WTC11 (cell line): ENCODE measurements at regions not wholly inside any gene's neighbourhood (a gene's known extent, or its start where the extent isn't known, plus 50 kb on each side); places are given as distances from the start of the nearest gene placed in this dataset.

ENCODE experiments used
- ATAC-seq: fragments of 200-7000 bp; cut with Tn5 transposase; 2 replicates; pipeline ENCODE4 v1.10.0; 2021; ENCODE audit warnings: mild to moderate bottlenecking, moderate library complexity
- CTCF ChIA-PET: fragments of 300-600 bp; sonication (Branson Sonifier 250); formaldehyde crosslinking; loops from one replicate; lab custom pipeline; 2021; ENCODE audit warnings: antibody characterized with exemption; lab: Charles Lee
- POLR2A ChIA-PET: fragments of 350-600 bp; sonication (Branson Sonifier 250); formaldehyde crosslinking; loops from one replicate; lab custom pipeline; 2021; ENCODE audit warnings: antibody characterized with exemption; lab: Charles Lee
- DNase-seq: peaks from one replicate; pipeline ENCODE4 v3.0.0; 2021; ENCODE audit warnings: low spot score
- H3K27ac Mint-ChIP-seq: 2 replicates; pipeline ENCODE4 v1.8.0; 2021; ENCODE audit warnings: mixed read lengths
- H3K27me3 Mint-ChIP-seq: 2 replicates; pipeline ENCODE4 v1.8.0; 2021; ENCODE audit warnings: low read depth, mild to moderate bottlenecking, moderate library complexity, mixed read lengths
- H3K36me3 Mint-ChIP-seq: 2 replicates; pipeline ENCODE4 v1.8.0; 2021; ENCODE audit warnings: mixed read lengths
- H3K4me1 Mint-ChIP-seq: 2 replicates; pipeline ENCODE4 v1.8.0; 2022; ENCODE audit warnings: mixed read lengths
- H3K4me3 Mint-ChIP-seq: 2 replicates; pipeline ENCODE4 v1.8.0; 2021; ENCODE audit warnings: mild to moderate bottlenecking, moderate library complexity, mixed read lengths
- H3K9me3 Mint-ChIP-seq: 2 replicates; pipeline ENCODE4 v1.8.0; 2021; ENCODE audit warnings: mixed read lengths
- AFF4 ChIP-seq: sonication (generic); formaldehyde crosslinking; IDR thresholded peaks from 2 replicates; pipeline ENCODE4 v1.8.1; 2023; ENCODE audit warnings: mild to moderate bottlenecking, missing genetic modification reagents, borderline replicate concordance
- AR ChIP-seq: fragments of 250-450 bp; sonication (Bioruptor Pico); IDR thresholded peaks from 2 replicates; pipeline ENCODE4 v1.9.0; 2021; ENCODE audit warnings: mild to moderate bottlenecking
- E2F4 ChIP-seq: sonication (generic); formaldehyde crosslinking; IDR thresholded peaks from 2 replicates; pipeline ENCODE4 v1.8.1; 2022; ENCODE audit warnings: low read depth, mild to moderate bottlenecking, moderate library complexity, missing genetic modification reagents, borderline replicate concordance
- ELF4 ChIP-seq: sonication (generic); formaldehyde crosslinking; IDR thresholded peaks from 2 replicates; pipeline ENCODE4 v1.8.1; 2022; ENCODE audit warnings: low read depth, mild to moderate bottlenecking, moderate library complexity, missing genetic modification reagents
- ESRRA ChIP-seq: sonication (generic); formaldehyde crosslinking; IDR thresholded peaks from 2 replicates; pipeline ENCODE4 v1.8.1; 2022; ENCODE audit warnings: mild to moderate bottlenecking, missing genetic modification reagents, borderline replicate concordance
- FOXP1 ChIP-seq: sonication (generic); formaldehyde crosslinking; IDR thresholded peaks from 2 replicates; pipeline ENCODE4 v1.8.0; 2022; ENCODE audit warnings: missing genetic modification reagents, mild to moderate bottlenecking, moderate library complexity, borderline replicate concordance
- GABPB1 ChIP-seq: sonication (generic); formaldehyde crosslinking; IDR thresholded peaks from 2 replicates; pipeline ENCODE4 v1.8.1; 2023; ENCODE audit warnings: mild to moderate bottlenecking, missing genetic modification reagents
- HMGA2 ChIP-seq: fragments of 250-450 bp; sonication (Bioruptor Pico); IDR thresholded peaks from 2 replicates; pipeline ENCODE4 v1.4.0; 2021; ENCODE audit warnings: mild to moderate bottlenecking, moderate library complexity
- HMGXB4 ChIP-seq: sonication (generic); formaldehyde crosslinking; IDR thresholded peaks from 2 replicates; pipeline ENCODE4 v1.8.1; 2023; ENCODE audit warnings: mild to moderate bottlenecking, moderate library complexity, missing genetic modification reagents
- IRF2 ChIP-seq: sonication (generic); formaldehyde crosslinking; IDR thresholded peaks from 2 replicates; pipeline ENCODE4 v1.8.0; 2022; ENCODE audit warnings: low read depth, missing genetic modification reagents, borderline replicate concordance
- JUN ChIP-seq: sonication (generic); formaldehyde crosslinking; IDR thresholded peaks from 2 replicates; pipeline ENCODE4 v1.8.0; 2023; ENCODE audit warnings: mild to moderate bottlenecking, missing genetic modification reagents
- NFE2L1 ChIP-seq: sonication (generic); formaldehyde crosslinking; IDR thresholded peaks from 2 replicates; pipeline ENCODE4 v1.8.1; 2023; ENCODE audit warnings: missing genetic modification reagents
- NR2C2 ChIP-seq: sonication (generic); formaldehyde crosslinking; IDR thresholded peaks from 2 replicates; pipeline ENCODE4 v1.8.0; 2022; ENCODE audit warnings: mild to moderate bottlenecking, missing genetic modification reagents
- OVOL2 ChIP-seq: fragments of 250-450 bp; sonication (Bioruptor Pico); IDR thresholded peaks from 2 replicates; pipeline ENCODE4 v1.9.0; 2021; ENCODE audit warnings: mild to moderate bottlenecking, borderline replicate concordance
- SOX15 ChIP-seq: fragments of 250-450 bp; sonication (Bioruptor Pico); IDR thresholded peaks from 2 replicates; pipeline ENCODE4 v1.9.0; 2021; ENCODE audit warnings: mild to moderate bottlenecking
- TEAD1 ChIP-seq: sonication (generic); formaldehyde crosslinking; IDR thresholded peaks from 2 replicates; pipeline ENCODE4 v1.8.0; 2022; ENCODE audit warnings: mild to moderate bottlenecking, missing genetic modification reagents
- ZNF317 ChIP-seq: sonication (generic); formaldehyde crosslinking; IDR thresholded peaks from 2 replicates; pipeline ENCODE4 v1.8.1; 2023; ENCODE audit warnings: low read depth, mild to moderate bottlenecking, moderate library complexity, missing genetic modification reagents, borderline replicate concordance

GRCh38 chr15:100818927-100819326 lies 60.7 kb upstream of the ALDH1A3 start:
- no peak for DNase-seq
- H3K4me1 Mint-ChIP-seq: no peaks in the 10 kb centered on the region
- H3K9me3 Mint-ChIP-seq: peaks cover 47% of the 10 kb centered on the region
- peaks cover 11% of the 10 kb centered on the region for H3K27me3 Mint-ChIP-seq
- no peak for TF ChIP-seq NR2C2 (CRISPR knock-in tag)
- H3K27ac Mint-ChIP-seq: no peak overlapping the region
- ATAC-seq: no peak
- ChIA-PET CTCF (no interaction called here), POLR2A (no interaction called here)
- H3K36me3 Mint-ChIP-seq: peaks cover 25% of the 10 kb centered on the region
- no peak overlapping the region for H3K4me3 Mint-ChIP-seq

- no peak overlapping the region for H3K27ac Mint-ChIP-seq
- CTCF ChIA-PET: no interaction called here
- no peak for TF ChIP-seq E2F4
- TF ChIP-seq, all 79 proteins: peak for 0
Observed at GRCh38 chr15:100820528-100820927, 59.1 kb upstream of the ALDH1A3 start.

GRCh38 chr15:100821327-100821726 lies 58.3 kb upstream of the ALDH1A3 start:
- TF ChIP-seq IRF2 (CRISPR knock-in tag) (no peak), ZNF317 (CRISPR knock-in tag) (no peak), HMGA2 (CRISPR knock-in tag) (no peak), SOX15 (no peak), NR2C2 (CRISPR knock-in tag) (no peak), JUN (CRISPR knock-in tag) (no peak), NFE2L1 (CRISPR knock-in tag) (no peak), AR (no peak), OVOL2 (CRISPR knock-in tag) (no peak), AFF4 (CRISPR knock-in tag) (no peak), ELF4 (no peak), ESRRA (no peak), TEAD1 (no peak), GABPB1 (CRISPR knock-in tag) (no peak), FOXP1 (CRISPR knock-in tag) (no peak), HMGXB4 (CRISPR knock-in tag) (no peak)
- TF ChIP-seq, all 79 proteins: peak for 0
- ATAC-seq: no peak
- ChIA-PET CTCF (no interaction called here), POLR2A (no interaction called here)
- no peaks in the 10 kb centered on the region for H3K4me1 Mint-ChIP-seq
- H3K27me3 Mint-ChIP-seq: peaks cover 4% of the 10 kb centered on the region
- no peak overlapping the region for H3K4me3 Mint-ChIP-seq
- H3K9me3 Mint-ChIP-seq: peaks cover 24% of the 10 kb centered on the region
- H3K27ac Mint-ChIP-seq: no peak overlapping the region
- no peak for DNase-seq
- H3K36me3 Mint-ChIP-seq: peaks cover 9% of the 10 kb centered on the region

More at GRCh38 chr15:100820528-100820927, 59.1 kb upstream of the ALDH1A3 start:
- no peak overlapping the region for H3K4me3 Mint-ChIP-seq
- ATAC-seq: no peak
- no peak for DNase-seq
- POLR2A ChIA-PET: no interaction called here
- H3K27me3 Mint-ChIP-seq: peaks cover 8% of the 10 kb centered on the region
- peaks cover 32% of the 10 kb centered on the region for H3K9me3 Mint-ChIP-seq
- H3K4me1 Mint-ChIP-seq: no peaks in the 10 kb centered on the region
- H3K36me3 Mint-ChIP-seq: peaks cover 17% of the 10 kb centered on the region
